GM18867 (cell line): ENCODE measurements at regions not wholly inside any gene's neighbourhood (a gene's known extent, or its start where the extent isn't known, plus 50 kb on each side); places are given as distances from the start of the nearest gene placed in this dataset.
"Not testable (repeated sequence)": the region's sequence is repeated elsewhere in the genome, so short reads cannot be mapped to it uniquely, and the experiment has no call there.

Experiments
- ATAC-seq: cut with Tn5 transposase; IDR thresholded peaks from one replicate; pipeline ENCODE4 v1.9.1; 2021; ENCODE audit warnings: mild to moderate bottlenecking, moderate library complexity; ENCODE audit not compliant: unreplicated experiment

DNA sequence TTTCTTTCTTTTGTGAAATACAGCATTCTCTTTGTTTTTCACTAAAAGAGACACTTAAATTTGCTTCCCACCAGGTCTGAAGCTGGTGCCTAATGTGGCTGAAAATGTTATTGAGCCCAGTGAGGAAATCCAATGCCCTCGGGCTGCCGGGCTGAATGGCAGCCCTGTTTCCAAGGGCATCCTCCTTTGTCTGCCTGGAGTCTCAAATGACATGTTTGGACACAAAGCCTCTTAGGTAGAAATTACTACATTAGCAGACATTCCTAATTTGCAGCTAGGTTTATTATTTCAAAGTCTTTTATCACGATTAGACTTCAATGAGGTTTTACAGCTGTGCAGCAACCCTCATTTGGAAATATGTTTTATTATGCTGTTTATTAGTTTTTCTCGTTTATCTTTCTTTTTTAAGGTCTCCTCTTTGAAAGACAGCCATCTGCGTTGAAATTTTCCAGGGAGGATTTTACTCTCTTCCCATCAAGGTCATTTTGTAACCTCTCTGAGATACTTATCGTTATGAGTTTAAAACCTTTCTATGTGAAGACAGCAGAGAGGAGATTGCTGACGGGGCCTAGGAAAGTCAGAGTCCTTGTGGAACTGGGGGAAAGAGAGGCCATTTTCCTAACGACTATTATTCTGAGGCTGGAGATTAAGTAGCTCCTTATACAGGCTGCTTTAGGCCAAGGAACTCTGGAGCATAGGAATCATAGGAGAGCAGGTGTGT, 59.0 kb upstream of the ZNF532 start:
- no peak for ATAC-seq

DNA sequence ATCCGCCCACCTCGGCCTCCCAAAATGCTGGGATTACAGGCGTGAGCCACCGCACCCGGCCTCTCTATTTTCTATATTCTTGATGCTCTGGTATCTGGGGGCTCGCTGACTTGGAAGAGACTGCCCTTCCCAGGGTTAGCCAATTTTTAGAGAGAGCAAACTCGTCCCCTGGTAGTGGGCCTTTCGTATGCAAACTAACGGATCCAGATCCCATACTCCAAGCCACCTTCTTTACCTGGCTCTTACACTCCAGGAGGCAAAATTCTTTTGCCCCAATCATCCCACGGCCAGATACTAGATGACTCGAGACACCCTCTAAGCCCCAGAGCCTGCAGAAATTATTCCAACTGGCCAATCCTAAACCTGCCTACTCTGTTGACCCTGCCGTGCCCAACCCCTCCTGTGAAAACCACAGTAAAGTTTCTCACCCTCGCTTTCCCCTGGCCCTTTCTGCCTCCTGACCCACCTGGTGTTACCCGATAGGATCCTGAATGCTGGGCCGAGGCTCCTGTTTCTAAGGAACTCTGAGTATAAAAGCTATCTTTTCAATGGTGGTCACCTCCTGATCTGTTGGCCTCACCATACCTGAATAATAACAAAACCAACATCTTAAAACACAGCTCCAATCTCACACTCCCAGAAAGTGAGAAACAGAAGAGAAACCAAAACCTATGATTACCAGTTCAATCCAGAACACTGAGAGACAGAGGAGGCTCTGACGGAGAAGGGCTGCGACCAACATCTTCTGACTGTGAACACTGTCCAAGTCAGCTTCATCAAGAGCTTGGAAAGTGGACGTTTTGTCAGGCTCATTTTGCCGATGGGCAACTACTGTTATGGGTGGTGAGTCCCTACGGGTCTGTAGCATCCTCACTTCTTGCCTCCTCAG, 57.6 kb upstream of the ZNF532 start:
- ATAC-seq, result peak; percentile 97

DNA sequence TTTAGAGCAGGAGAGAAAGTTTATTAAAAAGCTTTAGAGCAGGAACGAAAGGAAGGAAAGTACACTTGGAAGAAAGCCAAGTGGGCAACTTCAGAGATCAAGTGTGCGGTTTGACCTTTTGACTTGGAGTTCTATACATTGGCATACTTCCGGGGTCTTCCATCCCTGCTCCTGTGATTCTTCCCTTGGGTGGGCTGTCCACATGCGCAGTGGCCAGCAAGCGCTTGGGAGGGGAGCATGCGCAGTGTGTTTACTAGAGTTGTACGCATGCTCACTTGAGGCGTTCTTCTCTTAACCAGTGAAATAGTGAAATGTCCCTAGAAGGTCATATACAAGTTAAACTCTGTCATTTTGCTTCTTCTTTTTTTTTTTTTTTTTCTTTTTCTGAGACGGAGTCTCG, 56.9 kb upstream of the ZNF532 start:
- no peak for ATAC-seq

DNA sequence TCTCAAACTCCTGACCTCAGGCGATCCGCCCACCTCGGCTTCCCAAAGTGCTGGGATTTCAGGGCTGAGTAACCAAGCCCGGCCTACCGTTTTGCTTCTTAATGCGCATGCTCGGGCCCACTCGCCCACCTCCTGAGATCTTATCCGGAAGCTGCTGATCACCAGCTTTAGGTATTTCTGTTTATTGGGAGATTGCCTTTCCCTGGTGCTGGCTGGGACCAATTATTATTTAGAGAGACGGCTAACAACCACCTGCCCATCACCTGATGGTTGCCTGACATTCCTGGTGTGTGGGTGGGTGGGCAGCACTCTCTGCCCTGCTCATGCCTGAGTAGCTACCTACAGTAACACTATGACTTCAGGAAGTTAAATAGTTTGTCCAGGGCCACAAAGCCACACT, 56.3 kb upstream of the ZNF532 start:
- ATAC-seq, result no peak

- ATAC-seq, result not testable (repeated sequence)
Observed at GRCh38 chr18:58811859-58812258, 52.8 kb upstream of the ZNF532 start.

- no peak for ATAC-seq
Observed at GRCh38 chr18:58813105-58813504, 51.6 kb upstream of the ZNF532 start.

- ATAC-seq, result no peak
Observed at GRCh38 chr18:58813561-58814225, 51.0 kb upstream of the ZNF532 start.

GRCh38 chr18:58814317-58814716, 50.4 kb upstream of the ZNF532 start:
- ATAC-seq, result no peak
